ENCODE measurements at regions not wholly inside any gene's neighbourhood (a gene's known extent, or its start where the extent isn't known, plus 50 kb on each side); places are given as distances from the start of the nearest gene placed in this dataset.

DNA sequence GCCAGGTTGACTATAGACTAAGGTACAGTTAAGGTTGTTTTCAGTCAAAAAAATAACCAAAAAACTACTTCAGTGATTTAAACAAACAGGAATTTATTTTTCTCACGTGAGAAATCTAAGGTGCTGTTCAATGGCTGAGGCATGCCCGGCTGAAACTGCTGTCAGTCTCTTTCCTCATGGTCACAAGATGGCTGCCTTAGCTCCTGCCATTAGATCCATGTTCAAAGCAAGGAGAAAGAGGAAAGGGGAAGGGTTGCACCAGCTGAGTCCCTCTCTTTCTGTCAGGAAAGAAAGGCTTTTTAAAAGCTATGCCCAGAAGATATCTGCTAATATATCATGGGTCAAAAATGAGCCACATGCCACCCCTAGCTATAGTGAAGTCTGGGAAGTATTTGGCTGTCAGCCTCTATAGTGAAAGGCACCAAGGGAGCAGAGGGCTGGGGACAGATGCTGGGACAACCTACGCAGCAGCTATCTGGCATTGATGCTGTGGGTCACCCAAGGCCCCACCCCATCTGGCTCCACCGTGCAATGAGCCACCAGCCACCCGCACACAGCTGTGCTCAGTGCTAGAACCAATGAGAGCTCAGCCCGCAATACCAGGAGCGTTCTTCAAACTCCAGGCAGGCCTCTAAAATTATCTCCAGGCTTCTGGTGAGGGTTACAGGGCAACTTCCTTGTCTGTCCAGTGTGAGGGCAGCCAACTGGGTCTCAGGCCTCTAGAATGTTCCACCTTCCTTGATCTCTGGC is 64.7 kb upstream of the GATA2 start:
- H3K9me3 Mint-ChIP-seq, result no peaks in the 10 kb centered on the region; a peak in 2 of 5 replicates

More for the DNA sequence above, 64.7 kb upstream of the GATA2 start:
- H3K4ac ChIP-seq (ENCODE audit: low read depth, low read length), result no peak overlapping the region
- H3T11ph ChIP-seq (ENCODE audit: low read length), result no peak overlapping the region
- peaks cover 20% of the 10 kb centered on the region for H3K27me3 Mint-ChIP-seq (ENCODE audit: low read depth)
- peaks cover 9 to 13% of the 10 kb centered on the region in 2 experiments for H3K4me1 Mint-ChIP-seq
- no CpG with 5 or more reads among the region's 7 CpGs for WGBS (ENCODE audit: extremely low coverage, insufficient read length, low lambda C conversion rate)
- no peak overlapping the region for H4K5ac ChIP-seq (ENCODE audit: insufficient read length, low read depth, low read length)
- H3K9ac ChIP-seq (ENCODE audit: extremely low read depth, insufficient read length, low read length), result no peak overlapping the region
- H3K14ac ChIP-seq (ENCODE audit: insufficient read depth, low read length), result no peak overlapping the region
- H3K18ac ChIP-seq (ENCODE audit: insufficient read length, low read depth, low read length), result no peak overlapping the region
- H2BK120ac ChIP-seq (ENCODE audit: low read depth, low read length, poor library complexity, severe bottlenecking), result no peak overlapping the region
- H3K23me2 ChIP-seq (ENCODE audit: insufficient read length, low read depth, low read length, poor library complexity, severe bottlenecking), result no peaks in the 10 kb centered on the region
- H3K4me1 ChIP-seq (ENCODE audit: insufficient read depth, low read length), result no peaks in the 10 kb centered on the region; the same call in 1 of the 2 replicates
- no peak overlapping the region for H3K4me2 ChIP-seq (ENCODE audit: insufficient read depth, insufficient read length, low read length)
- TF ChIP-seq, protein P1, sequence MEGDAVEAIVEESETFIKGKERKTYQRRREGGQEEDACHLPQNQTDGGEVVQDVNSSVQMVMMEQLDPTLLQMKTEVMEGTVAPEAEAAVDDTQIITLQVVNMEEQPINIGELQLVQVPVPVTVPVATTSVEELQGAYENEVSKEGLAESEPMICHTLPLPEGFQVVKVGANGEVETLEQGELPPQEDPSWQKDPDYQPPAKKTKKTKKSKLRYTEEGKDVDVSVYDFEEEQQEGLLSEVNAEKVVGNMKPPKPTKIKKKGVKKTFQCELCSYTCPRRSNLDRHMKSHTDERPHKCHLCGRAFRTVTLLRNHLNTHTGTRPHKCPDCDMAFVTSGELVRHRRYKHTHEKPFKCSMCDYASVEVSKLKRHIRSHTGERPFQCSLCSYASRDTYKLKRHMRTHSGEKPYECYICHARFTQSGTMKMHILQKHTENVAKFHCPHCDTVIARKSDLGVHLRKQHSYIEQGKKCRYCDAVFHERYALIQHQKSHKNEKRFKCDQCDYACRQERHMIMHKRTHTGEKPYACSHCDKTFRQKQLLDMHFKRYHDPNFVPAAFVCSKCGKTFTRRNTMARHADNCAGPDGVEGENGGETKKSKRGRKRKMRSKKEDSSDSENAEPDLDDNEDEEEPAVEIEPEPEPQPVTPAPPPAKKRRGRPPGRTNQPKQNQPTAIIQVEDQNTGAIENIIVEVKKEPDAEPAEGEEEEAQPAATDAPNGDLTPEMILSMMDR (conservative IDR thresholded peaks at IDR 0.05), result no peak
- no peak overlapping the region for H4K91ac ChIP-seq (ENCODE audit: insufficient read length, low read depth, low read length)
- no peak overlapping the region for H2AK5ac ChIP-seq (ENCODE audit: insufficient read length, low read length)
- H3K79me2 ChIP-seq (ENCODE audit: insufficient read depth, low read length), result no peaks in the 10 kb centered on the region; the same call in 1 of the 2 replicates
- no peak overlapping the region for H4K8ac ChIP-seq (replicated peaks; ENCODE audit: insufficient read length, low read depth, low read length)
- H3K36me3 Mint-ChIP-seq (ENCODE audit: insufficient read depth in 1 of 3, low read depth in 3 of 3), result no peaks in the 10 kb centered on the region
- no peak for DNase-seq
- no peak overlapping the region for H2BK20ac ChIP-seq (ENCODE audit: low read depth, low read length, poor library complexity, severe bottlenecking)
- no peak overlapping the region for H3K4me3 Mint-ChIP-seq
- no peak overlapping the region for H3K23ac ChIP-seq (ENCODE audit: insufficient read length, low read depth, low read length)
- H2BK5ac ChIP-seq (ENCODE audit: insufficient read length, low read length), result no peak overlapping the region
- no peak overlapping the region for H2AFZ ChIP-seq (ENCODE audit: low read length)
- H2BK12ac ChIP-seq (ENCODE audit: insufficient read length, low read depth, low read length), result no peak overlapping the region
- H2BK15ac ChIP-seq (ENCODE audit: low read depth, low read length), result no peak overlapping the region
- H3K9me3 ChIP-seq (ENCODE audit: control insufficient read depth, low read depth, low read length), result no peaks in the 10 kb centered on the region
- no peak overlapping the region for H3K56ac ChIP-seq (ENCODE audit: insufficient read length, low read depth, low read length)
- no peak overlapping the region for H3K27ac ChIP-seq (ENCODE audit: insufficient read length, low read depth, low read length)
- H4K20me1 ChIP-seq (ENCODE audit: control insufficient read depth, insufficient read depth, insufficient read length), result no peaks in the 10 kb centered on the region
- H3K27me3 ChIP-seq (ENCODE audit: insufficient read depth, low read length), result no peaks in the 10 kb centered on the region; the same call in 1 of the 2 replicates
- H3K27ac Mint-ChIP-seq, result 0 out of 7 replicates have a peak overlapping the region, but pooled peaks of 1 of the 3 experiments have one; percentile 49
- no peaks in the 10 kb centered on the region for H3K79me1 ChIP-seq (ENCODE audit: insufficient read depth, low read depth, low read length, poor library complexity, severe bottlenecking)

All from H9 (cell line).